ENCODE measurements at regions not wholly inside any gene's neighbourhood (a gene's known extent, or its start where the extent isn't known, plus 50 kb on each side); places are given as distances from the start of the nearest gene placed in this dataset.

- no peak overlapping the region for H2AFZ ChIP-seq (ENCODE audit: low read depth, low read length)
- H4K20me1 ChIP-seq (ENCODE audit: insufficient read depth, low read length): no peaks in the 10 kb centered on the region
- no peak overlapping the region for H3K9ac ChIP-seq (ENCODE audit: low read length)
- no peak for TF ChIP-seq CTCF (IDR thresholded peaks at IDR 0.05; ENCODE audit: low read depth, low read length)
- TF ChIP-seq EZH2phosphoT487 (IDR thresholded peaks at IDR 0.05; ENCODE audit: low read depth): no peak
- H3K27me3 ChIP-seq (ENCODE audit: low read depth, low read length): no peaks in the 10 kb centered on the region
- H3K9me3 ChIP-seq (ENCODE audit: insufficient read depth, low read length): no peaks in the 10 kb centered on the region
- H3K36me3 ChIP-seq (replicated peaks; ENCODE audit: low read depth, low read length): no peaks in the 10 kb centered on the region
- H3K4me3 ChIP-seq (ENCODE audit: low read length): no peak overlapping the region
- H3K4me1 ChIP-seq (ENCODE audit: low read length): no peaks in the 10 kb centered on the region
- no peaks in the 10 kb centered on the region for H3K79me2 ChIP-seq (ENCODE audit: low read length)
- no peak overlapping the region for H3K27ac ChIP-seq (ENCODE audit: low read length)
- H3K4me2 ChIP-seq (ENCODE audit: low read length): no peak overlapping the region
Observed at GRCh38 chr7:42794673-42795072, 117.2 kb downstream of the C7orf25 start.

GRCh38 chr7:42792841-42793240 lies 119.0 kb downstream of the C7orf25 start:
- Histone ChIP-seq H3K4me1 (ENCODE audit: low read length) (no peaks in the 10 kb centered on the region), H3K9ac (ENCODE audit: low read length) (no peak overlapping the region), H3K4me3 (ENCODE audit: low read length) (no peak overlapping the region), H3K9me3 (ENCODE audit: insufficient read depth, low read length) (no peaks in the 10 kb centered on the region), H4K20me1 (ENCODE audit: insufficient read depth, low read length) (no peaks in the 10 kb centered on the region), H2AFZ (ENCODE audit: low read depth, low read length) (no peak overlapping the region), H3K79me2 (ENCODE audit: low read length) (no peaks in the 10 kb centered on the region), H3K27me3 (ENCODE audit: low read depth, low read length) (no peaks in the 10 kb centered on the region), H3K36me3 (replicated peaks; ENCODE audit: low read depth, low read length) (no peaks in the 10 kb centered on the region), H3K27ac (ENCODE audit: low read length) (no peak overlapping the region), H3K4me2 (ENCODE audit: low read length) (no peak overlapping the region)
- no peak for TF ChIP-seq EZH2phosphoT487 (IDR thresholded peaks at IDR 0.05; ENCODE audit: low read depth)
- TF ChIP-seq CTCF (IDR thresholded peaks at IDR 0.05; ENCODE audit: low read depth, low read length): no peak

DNA sequence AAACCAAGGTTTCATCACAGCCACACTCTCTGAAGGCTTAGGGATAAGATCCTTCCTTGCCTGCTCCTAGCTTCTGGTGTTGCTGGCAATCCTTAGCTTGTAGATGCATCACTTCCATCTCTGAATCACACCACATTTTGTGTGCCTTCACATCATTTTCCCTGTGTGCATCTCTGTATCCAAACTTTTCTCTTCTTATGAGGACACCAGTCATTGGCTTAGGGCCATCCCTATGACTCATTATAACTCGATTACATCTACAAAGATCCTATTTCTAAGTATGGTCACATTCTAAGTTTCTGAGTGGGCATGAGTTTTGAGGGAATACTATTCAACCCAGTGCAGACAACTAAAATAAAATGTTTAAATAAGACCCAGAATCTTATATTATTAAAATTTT lies 121.7 kb downstream of the C7orf25 start:
- Histone ChIP-seq H3K4me3 (ENCODE audit: low read length) (no peak overlapping the region), H3K9me3 (ENCODE audit: insufficient read depth, low read length) (no peaks in the 10 kb centered on the region), H3K4me2 (ENCODE audit: low read length) (no peak overlapping the region), H3K36me3 (replicated peaks; ENCODE audit: low read depth, low read length) (no peaks in the 10 kb centered on the region), H3K27ac (ENCODE audit: low read length) (no peak overlapping the region), H4K20me1 (ENCODE audit: insufficient read depth, low read length) (no peaks in the 10 kb centered on the region), H2AFZ (ENCODE audit: low read depth, low read length) (no peak overlapping the region), H3K79me2 (ENCODE audit: low read length) (no peaks in the 10 kb centered on the region), H3K27me3 (ENCODE audit: low read depth, low read length) (no peaks in the 10 kb centered on the region), H3K9ac (ENCODE audit: low read length) (no peak overlapping the region), H3K4me1 (ENCODE audit: low read length) (no peaks in the 10 kb centered on the region)
- TF ChIP-seq CTCF (IDR thresholded peaks at IDR 0.05; ENCODE audit: low read depth, low read length) (no peak), EZH2phosphoT487 (IDR thresholded peaks at IDR 0.05; ENCODE audit: low read depth) (no peak)

DNA sequence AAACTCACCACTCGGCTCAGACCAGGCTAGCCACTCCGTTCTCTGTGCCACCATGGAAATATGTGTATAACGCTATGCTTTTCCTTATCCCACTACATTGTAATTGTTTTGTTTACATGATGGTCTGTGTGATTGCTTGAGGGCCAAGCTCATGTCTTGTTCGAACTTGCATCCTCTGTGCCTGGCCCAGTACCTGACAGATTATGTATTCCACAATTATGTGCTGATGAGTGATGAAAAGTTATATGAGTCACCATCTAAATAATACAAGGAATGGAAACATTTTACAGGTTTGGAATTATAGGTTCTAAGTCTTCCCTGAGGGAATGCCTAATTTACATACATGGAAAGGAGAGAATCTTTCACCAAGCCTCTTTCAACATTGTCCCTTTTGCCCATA lies 137.4 kb downstream of the C7orf25 start:
- Histone ChIP-seq H3K9ac (ENCODE audit: low read length) (no peak overlapping the region), H3K79me2 (ENCODE audit: low read length) (no peaks in the 10 kb centered on the region), H3K27ac (ENCODE audit: low read length) (no peak overlapping the region), H3K4me1 (ENCODE audit: low read length) (no peaks in the 10 kb centered on the region), H3K9me3 (ENCODE audit: insufficient read depth, low read length) (no peaks in the 10 kb centered on the region), H3K36me3 (replicated peaks; ENCODE audit: low read depth, low read length) (no peaks in the 10 kb centered on the region), H2AFZ (ENCODE audit: low read depth, low read length) (no peak overlapping the region), H3K4me2 (ENCODE audit: low read length) (no peak overlapping the region), H3K4me3 (ENCODE audit: low read length) (no peak overlapping the region), H3K27me3 (ENCODE audit: low read depth, low read length) (0 out of 2 replicates have a peak, but pooled peaks cover 9% of the 10 kb centered on the region), H4K20me1 (ENCODE audit: insufficient read depth, low read length) (no peaks in the 10 kb centered on the region)
- TF ChIP-seq CTCF (IDR thresholded peaks at IDR 0.05; ENCODE audit: low read depth, low read length): no peak
- TF ChIP-seq EZH2phosphoT487 (IDR thresholded peaks at IDR 0.05; ENCODE audit: low read depth): no peak
